ENCODE measurements at regions not wholly inside any gene's neighbourhood (a gene's known extent, or its start where the extent isn't known, plus 50 kb on each side); places are given as distances from the start of the nearest gene placed in this dataset.

DNA sequence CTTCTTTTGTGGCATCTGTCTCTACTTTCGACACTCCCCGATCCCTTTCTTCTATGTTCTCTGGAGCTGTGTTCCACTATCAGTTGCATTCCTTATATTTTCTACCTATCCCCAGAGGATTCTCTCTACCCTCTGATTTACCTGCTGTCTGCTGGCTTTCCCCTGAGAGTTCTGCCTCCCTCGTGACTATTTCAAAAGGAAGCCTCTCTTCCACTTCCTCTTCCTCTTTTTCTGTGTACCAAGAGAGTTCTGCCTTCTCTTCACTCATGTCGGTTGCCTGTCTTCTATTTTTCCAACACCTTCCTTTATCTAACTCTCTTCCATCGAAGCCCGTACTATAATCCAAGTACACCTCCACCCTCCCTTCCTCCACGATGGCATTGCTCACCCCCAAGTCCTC lies 631.7 kb downstream of the SMARCA1 start:
- H3K4me3 ChIP-seq (ENCODE audit: low read length), result no peak overlapping the region
- no peak for DNase-seq (ENCODE audit: low read depth)
- TF ChIP-seq, protein P1, sequence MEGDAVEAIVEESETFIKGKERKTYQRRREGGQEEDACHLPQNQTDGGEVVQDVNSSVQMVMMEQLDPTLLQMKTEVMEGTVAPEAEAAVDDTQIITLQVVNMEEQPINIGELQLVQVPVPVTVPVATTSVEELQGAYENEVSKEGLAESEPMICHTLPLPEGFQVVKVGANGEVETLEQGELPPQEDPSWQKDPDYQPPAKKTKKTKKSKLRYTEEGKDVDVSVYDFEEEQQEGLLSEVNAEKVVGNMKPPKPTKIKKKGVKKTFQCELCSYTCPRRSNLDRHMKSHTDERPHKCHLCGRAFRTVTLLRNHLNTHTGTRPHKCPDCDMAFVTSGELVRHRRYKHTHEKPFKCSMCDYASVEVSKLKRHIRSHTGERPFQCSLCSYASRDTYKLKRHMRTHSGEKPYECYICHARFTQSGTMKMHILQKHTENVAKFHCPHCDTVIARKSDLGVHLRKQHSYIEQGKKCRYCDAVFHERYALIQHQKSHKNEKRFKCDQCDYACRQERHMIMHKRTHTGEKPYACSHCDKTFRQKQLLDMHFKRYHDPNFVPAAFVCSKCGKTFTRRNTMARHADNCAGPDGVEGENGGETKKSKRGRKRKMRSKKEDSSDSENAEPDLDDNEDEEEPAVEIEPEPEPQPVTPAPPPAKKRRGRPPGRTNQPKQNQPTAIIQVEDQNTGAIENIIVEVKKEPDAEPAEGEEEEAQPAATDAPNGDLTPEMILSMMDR (conservative IDR thresholded peaks at IDR 0.05; ENCODE audit: low read length), result no peak

DNA sequence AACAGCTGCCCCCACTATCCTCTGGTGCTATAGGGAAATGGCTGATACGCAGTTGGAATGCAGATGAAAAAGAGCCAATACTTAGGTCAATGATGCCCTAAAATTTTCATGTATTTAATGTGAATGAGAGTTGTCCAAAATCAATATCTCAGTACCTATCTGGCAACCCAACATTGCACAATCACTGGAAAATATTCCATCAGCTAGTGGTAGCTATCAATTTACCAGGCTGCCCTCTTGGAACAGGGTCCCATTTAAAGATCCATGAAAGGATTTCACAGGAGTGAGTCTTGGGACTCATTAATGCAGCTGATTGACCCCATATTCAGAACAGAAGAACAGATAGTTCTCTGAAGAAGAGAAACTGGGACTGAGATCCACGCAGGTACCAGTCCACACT lies 638.9 kb downstream of the SMARCA1 start:
- no peak overlapping the region for H3K4me3 ChIP-seq (ENCODE audit: low read length)
- no peak for DNase-seq (ENCODE audit: low read depth)
- TF ChIP-seq, protein P1 (conservative IDR thresholded peaks at IDR 0.05; ENCODE audit: low read length), result no peak

DNA sequence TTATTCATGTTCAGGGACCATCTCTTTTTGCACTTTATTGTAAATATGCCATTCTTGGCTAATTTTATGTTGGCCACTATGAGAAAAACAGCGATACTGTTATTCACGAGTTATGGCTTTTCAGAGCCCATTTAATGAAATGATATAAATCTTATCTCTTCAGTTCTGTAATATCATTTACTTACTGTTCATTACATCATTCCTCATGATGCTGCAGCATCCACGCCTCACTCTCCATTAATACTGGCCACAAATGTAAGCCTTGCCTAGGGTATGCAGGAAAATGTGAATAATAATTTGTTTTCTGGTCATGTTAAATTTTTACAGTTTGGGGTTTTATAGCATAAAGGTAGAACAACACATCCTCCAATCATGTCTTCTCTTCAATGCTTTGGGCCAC lies 639.6 kb downstream of the SMARCA1 start:
- TF ChIP-seq, protein P1 (conservative IDR thresholded peaks at IDR 0.05; ENCODE audit: low read length), result no peak
- DNase-seq (ENCODE audit: low read depth), result no peak
- H3K4me3 ChIP-seq (ENCODE audit: low read length), result no peak overlapping the region

DNA sequence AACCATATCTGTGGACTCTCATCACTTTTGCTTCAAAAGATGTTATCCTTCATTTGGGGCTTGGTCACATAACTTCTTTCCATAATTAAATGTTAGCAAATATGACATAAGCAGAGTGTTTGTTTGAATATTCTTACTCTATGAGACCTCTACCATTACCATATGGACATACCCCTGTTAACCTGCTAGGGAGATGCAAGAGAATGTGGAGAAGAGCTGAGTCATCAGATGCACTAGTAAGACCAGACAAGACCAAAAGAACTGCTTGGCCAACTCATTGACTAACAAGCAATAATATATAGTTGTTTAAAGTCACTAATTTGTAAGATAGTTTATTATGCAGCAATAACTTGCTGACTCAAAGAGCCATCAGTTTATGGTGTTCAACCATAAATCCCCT lies 652.9 kb downstream of the SMARCA1 start:
- TF ChIP-seq, protein P1 (conservative IDR thresholded peaks at IDR 0.05; ENCODE audit: low read length), result no peak
- no peak for DNase-seq (ENCODE audit: low read depth)
- H3K4me3 ChIP-seq (ENCODE audit: low read length), result no peak overlapping the region

DNA sequence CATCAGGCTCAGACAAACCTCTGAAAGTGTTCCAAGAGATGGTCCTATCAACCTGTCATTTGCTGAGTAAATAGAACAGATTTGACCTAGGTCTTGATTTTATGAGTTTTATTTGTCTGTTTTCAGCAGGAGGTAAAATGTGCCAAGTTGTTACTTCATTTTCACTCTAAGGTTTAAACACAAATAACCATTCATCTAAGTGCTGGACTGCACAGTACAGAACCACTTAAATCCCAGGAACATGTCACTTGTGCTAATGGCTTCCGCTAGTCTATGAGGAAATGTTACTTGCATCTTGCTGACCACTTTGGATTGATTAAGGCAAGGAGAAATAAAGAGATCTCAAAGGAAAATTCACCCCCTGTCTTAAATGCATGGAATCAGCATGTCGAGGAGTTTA lies 660.7 kb downstream of the SMARCA1 start:
- H3K4me3 ChIP-seq (ENCODE audit: low read length), result no peak overlapping the region
- DNase-seq (ENCODE audit: low read depth), result no peak
- TF ChIP-seq, protein P1 (conservative IDR thresholded peaks at IDR 0.05; ENCODE audit: low read length), result no peak

DNA sequence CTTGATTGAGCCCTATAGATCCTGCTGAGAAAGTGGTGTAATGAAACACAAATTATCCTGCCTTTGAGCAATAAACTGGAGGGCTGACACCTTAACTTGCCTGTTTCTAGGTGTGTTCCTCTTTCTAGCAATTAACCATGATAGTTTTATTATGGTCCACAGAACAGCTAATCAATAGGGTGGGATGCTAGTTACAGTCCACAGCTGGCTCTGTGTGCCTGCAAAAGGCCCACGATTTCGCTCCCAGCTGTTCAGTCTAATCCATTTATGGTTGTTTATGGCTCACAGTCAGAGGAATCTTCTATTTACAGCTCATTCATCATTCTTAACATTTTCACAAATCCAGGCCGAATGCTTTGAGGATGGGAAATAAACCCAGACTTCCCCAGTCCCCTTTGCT lies 674.9 kb downstream of the SMARCA1 start:
- TF ChIP-seq, protein P1 (conservative IDR thresholded peaks at IDR 0.05; ENCODE audit: low read length), result no peak
- H3K4me3 ChIP-seq (ENCODE audit: low read length), result no peak overlapping the region
- no peak for DNase-seq (ENCODE audit: low read depth)

DNA sequence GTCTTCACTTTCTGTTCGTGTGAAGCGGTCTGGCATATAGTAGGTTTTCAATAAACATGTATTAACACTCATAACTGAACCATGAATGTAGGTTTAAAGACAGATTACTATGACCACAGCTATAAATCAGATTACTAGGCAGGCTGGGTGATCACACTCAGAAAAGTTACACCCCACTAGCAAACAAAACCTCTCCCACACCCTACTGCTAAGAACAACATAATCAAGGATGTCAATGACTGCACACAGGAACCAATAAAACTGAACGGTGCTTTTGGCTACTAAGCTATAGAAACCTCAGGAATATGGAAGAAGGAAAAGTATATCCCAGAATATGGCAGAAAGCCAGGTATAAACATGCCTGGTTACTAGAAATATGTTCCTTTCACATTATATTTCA lies 676.9 kb downstream of the SMARCA1 start:
- no peak for DNase-seq (ENCODE audit: low read depth)
- TF ChIP-seq, protein P1 (conservative IDR thresholded peaks at IDR 0.05; ENCODE audit: low read length), result no peak

More for the DNA sequence above, 676.9 kb downstream of the SMARCA1 start:
- no peak overlapping the region for H3K4me3 ChIP-seq (ENCODE audit: low read length)

All from AG10803 (cell line).